ENCODE measurements at regions not wholly inside any gene's neighbourhood (a gene's known extent, or its start where the extent isn't known, plus 50 kb on each side); places are given as distances from the start of the nearest gene placed in this dataset.
A peak's percentile ranks its signal among the peaks of the same experiment; 100 is the strongest.
"Not testable (repeated sequence)": the region's sequence is repeated elsewhere in the genome, so short reads cannot be mapped to it uniquely, and the experiment has no call there.

DNA sequence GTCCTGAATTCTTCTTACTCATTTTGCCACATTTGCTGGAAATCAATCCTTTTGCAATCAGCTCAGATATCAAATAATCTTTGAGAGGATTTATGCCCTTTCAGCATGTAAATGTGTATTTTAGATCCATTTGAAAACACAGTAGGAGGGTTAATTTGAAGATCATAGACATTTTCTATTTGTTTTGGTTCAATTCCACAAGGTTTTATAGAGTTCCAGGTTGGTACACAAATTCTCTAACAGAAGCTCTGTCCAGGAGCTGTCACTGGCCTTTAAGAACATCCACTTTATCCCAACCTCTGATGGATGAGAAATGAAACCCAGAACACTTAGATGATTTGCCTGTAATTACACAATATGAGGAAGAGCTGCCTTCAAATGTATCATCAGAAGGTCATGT is 157.3 kb upstream of the CHAC2 start:
- Mint-ChIP-seq H3K9me3 (no peaks in the 10 kb centered on the region), H3K36me3 (ENCODE audit: low read depth) (no peaks in the 10 kb centered on the region), H3K4me1 (no peaks in the 10 kb centered on the region), H3K27ac (no peak overlapping the region), H3K4me3 (no peak overlapping the region), H3K27me3 (ENCODE audit: low read depth, poor library complexity) (peaks cover 4% of the 10 kb centered on the region)
- TF ChIP-seq, protein P1, sequence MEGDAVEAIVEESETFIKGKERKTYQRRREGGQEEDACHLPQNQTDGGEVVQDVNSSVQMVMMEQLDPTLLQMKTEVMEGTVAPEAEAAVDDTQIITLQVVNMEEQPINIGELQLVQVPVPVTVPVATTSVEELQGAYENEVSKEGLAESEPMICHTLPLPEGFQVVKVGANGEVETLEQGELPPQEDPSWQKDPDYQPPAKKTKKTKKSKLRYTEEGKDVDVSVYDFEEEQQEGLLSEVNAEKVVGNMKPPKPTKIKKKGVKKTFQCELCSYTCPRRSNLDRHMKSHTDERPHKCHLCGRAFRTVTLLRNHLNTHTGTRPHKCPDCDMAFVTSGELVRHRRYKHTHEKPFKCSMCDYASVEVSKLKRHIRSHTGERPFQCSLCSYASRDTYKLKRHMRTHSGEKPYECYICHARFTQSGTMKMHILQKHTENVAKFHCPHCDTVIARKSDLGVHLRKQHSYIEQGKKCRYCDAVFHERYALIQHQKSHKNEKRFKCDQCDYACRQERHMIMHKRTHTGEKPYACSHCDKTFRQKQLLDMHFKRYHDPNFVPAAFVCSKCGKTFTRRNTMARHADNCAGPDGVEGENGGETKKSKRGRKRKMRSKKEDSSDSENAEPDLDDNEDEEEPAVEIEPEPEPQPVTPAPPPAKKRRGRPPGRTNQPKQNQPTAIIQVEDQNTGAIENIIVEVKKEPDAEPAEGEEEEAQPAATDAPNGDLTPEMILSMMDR (IDR thresholded peaks at IDR 0.05) = no peak
- no peak for DNase-seq

DNA sequence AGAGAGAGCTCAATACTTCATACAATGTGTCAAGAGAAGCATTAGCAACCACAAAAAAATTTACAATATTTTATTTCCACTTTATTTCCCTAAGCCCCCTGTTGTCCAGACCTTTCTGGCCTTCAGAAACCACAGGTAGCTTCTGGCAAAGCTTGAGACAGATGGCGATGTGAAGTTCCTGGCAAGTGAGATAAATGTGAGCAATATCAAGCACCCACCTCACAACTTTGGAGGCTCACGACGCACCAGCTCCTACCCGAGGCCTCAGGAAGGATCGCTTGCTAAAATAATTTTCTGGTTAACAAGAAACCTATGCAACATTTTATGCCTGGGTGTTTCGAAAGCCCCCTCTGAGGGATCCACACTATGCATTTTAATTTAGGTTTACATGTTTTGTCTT is 158.1 kb upstream of the CHAC2 start:
- TF ChIP-seq, protein P1 (IDR thresholded peaks at IDR 0.05) = no peak
- H3K4me1 Mint-ChIP-seq = no peaks in the 10 kb centered on the region
- H3K4me3 Mint-ChIP-seq = no peak overlapping the region

DNA sequence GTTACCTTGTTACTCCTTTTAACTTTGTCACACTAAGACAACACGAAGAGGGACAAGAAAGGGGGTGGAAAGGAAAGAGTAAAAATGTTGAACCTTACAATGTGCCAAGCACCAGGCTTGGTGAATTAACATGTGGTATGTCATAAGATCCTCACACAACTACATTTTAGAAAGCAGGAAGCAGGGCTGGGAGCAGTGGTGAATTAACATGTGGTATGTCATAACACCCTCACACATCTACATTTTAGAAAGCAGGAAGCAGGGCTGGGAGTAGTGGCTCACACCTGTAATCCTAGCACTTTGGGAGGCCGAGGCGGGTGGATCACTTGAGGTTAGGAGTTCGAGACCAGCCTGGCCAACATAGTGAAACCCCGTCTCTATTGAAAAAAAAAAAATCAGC is 159.3 kb upstream of the CHAC2 start:
- peaks cover 6% of the 10 kb centered on the region for H3K27me3 Mint-ChIP-seq (ENCODE audit: low read depth, poor library complexity)
- H3K27ac Mint-ChIP-seq = no peak overlapping the region
- H3K4me3 Mint-ChIP-seq = no peak overlapping the region

More for the DNA sequence above, 158.1 kb upstream of the CHAC2 start:
- Mint-ChIP-seq H3K27ac (no peak overlapping the region), H3K9me3 (no peaks in the 10 kb centered on the region), H3K27me3 (ENCODE audit: low read depth, poor library complexity) (peaks cover 5% of the 10 kb centered on the region), H3K36me3 (ENCODE audit: low read depth) (no peaks in the 10 kb centered on the region)
- no peak for DNase-seq

GRCh38 chr2:53600815-53601214 is 166.8 kb upstream of the CHAC2 start:
- Mint-ChIP-seq H3K9me3 (no peaks in the 10 kb centered on the region), H3K36me3 (ENCODE audit: low read depth) (no peaks in the 10 kb centered on the region), H3K27me3 (ENCODE audit: low read depth, poor library complexity) (peaks cover 14% of the 10 kb centered on the region), H3K4me1 (no peaks in the 10 kb centered on the region), H3K4me3 (no peak overlapping the region), H3K27ac (no peak overlapping the region)
- TF ChIP-seq, protein P1 (IDR thresholded peaks at IDR 0.05) = no peak
- DNase-seq = no peak

More for the DNA sequence above, 159.3 kb upstream of the CHAC2 start:
- no peaks in the 10 kb centered on the region for H3K36me3 Mint-ChIP-seq (ENCODE audit: low read depth)
- H3K4me1 Mint-ChIP-seq = no peaks in the 10 kb centered on the region
- no peaks in the 10 kb centered on the region for H3K9me3 Mint-ChIP-seq
- TF ChIP-seq, protein P1 (IDR thresholded peaks at IDR 0.05) = no peak
- DNase-seq = no peak

DNA sequence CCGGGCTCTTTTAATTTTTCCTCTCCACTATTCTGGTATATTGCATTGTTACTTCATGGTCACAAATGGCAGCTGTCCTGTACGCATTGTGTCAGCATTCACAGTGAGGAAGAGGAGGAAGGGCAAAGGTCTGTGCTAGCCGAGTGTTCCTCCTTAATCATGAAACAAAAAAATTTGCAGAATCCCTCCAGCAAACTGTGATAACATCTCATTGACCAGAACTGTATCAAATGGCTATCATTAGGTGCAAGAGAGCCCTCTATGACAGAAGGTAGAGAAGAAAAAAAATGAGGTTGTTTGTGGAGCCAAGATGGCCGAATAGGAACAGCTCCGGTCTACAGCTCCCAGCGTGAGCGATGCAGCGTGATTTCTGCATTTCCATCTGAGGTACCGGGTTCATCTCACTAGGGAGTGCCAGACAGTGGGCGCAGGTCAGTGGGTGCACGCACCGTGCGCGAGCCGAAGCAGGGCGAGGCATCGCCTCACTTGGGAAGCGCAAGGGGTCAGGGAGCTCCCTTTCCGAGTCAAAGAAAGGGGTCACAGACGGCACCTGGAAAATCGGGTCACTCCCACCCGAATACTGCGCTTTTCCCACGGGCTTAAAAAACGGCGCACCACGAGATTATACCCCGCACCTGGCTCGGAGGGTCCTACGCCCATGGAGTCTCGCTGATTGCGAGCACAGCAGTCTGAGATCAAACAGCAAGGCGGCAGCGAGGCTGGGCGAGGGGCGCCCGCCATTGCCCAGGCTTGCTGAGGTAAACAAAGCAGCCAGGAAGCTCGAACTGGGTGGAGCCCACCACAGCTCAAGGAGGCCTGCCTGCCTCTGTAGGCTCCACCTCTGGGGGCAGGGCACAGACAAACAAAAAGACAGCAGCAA is 180.6 kb upstream of the CHAC2 start:
- DNase-seq; H3K4me1 Mint-ChIP-seq; H3K36me3 Mint-ChIP-seq (ENCODE audit: low read depth); H3K27me3 Mint-ChIP-seq (ENCODE audit: low read depth, poor library complexity): not testable (repeated sequence)
- Mint-ChIP-seq H3K9me3 (peaks cover 14% of the 10 kb centered on the region), H3K4me3 (peak overlapping the region; percentile 82), H3K27ac (peak overlapping the region; percentile 96)

- H3K4me3 Mint-ChIP-seq = no peak overlapping the region
- H3K27me3 Mint-ChIP-seq (ENCODE audit: low read depth, poor library complexity) = no peaks in the 10 kb centered on the region
- DNase-seq = no peak
- H3K4me1 Mint-ChIP-seq = no peaks in the 10 kb centered on the region
- no peaks in the 10 kb centered on the region for H3K36me3 Mint-ChIP-seq (ENCODE audit: low read depth)
- H3K27ac Mint-ChIP-seq = no peak overlapping the region
- TF ChIP-seq, protein P1 (IDR thresholded peaks at IDR 0.05) = no peak
- H3K9me3 Mint-ChIP-seq = peaks cover 14% of the 10 kb centered on the region
These were observed 182.6 kb upstream of the CHAC2 start for GRCh38 chr2:53584986-53585385.
